Activated CD8-positive, alpha-beta T cell treated with anti-CD3 and anti-CD28 coated beads for 36 hours (primary cell): ENCODE measurements at regions not wholly inside any gene's neighbourhood (a gene's known extent, or its start where the extent isn't known, plus 50 kb on each side); places are given as distances from the start of the nearest gene placed in this dataset.
"Not testable (repeated sequence)": the region's sequence is repeated elsewhere in the genome, so short reads cannot be mapped to it uniquely, and the experiment has no call there.

Source experiments
- ATAC-seq: fragments of 200-7000 bp; cut with Tn5 transposase; one replicate; pipeline ENCODE4 v1.10.0; 2021; ENCODE audit warnings: mild to moderate bottlenecking, moderate library complexity
- CTCF ChIA-PET: fragments of 350-600 bp; sonication (Branson Sonifier 250); formaldehyde crosslinking; loops from one replicate; lab custom pipeline; 2021; ENCODE audit warnings: antibody characterized with exemption; lab: Charles Lee
- POLR2A ChIA-PET: fragments of 350-600 bp; sonication (Branson Sonifier 250); formaldehyde crosslinking; loops from one replicate; lab custom pipeline; 2021; ENCODE audit warnings: antibody characterized with exemption; lab: Charles Lee
- DNase-seq: peaks from one replicate; pipeline ENCODE4 v3.0.0-alpha.2; 2020
- H3K27ac Mint-ChIP-seq: one replicate; pipeline ENCODE4 v1.8.0; 2021; ENCODE audit warnings: mild to moderate bottlenecking, mixed read lengths
- H3K27me3 Mint-ChIP-seq: one replicate; pipeline ENCODE4 v1.8.0; 2021; ENCODE audit warnings: mixed read lengths
- H3K36me3 Mint-ChIP-seq: one replicate; pipeline ENCODE4 v1.8.0; 2021; ENCODE audit warnings: low read depth, mixed read lengths
- H3K4me1 Mint-ChIP-seq: one replicate; pipeline ENCODE4 v1.8.0; 2021; ENCODE audit warnings: low read depth, mixed read lengths
- H3K4me3 Mint-ChIP-seq: one replicate; pipeline ENCODE4 v1.8.0; 2021; ENCODE audit warnings: mild to moderate bottlenecking, moderate library complexity, mixed read lengths
- H3K9me3 Mint-ChIP-seq: one replicate; pipeline ENCODE4 v1.8.0; 2021; ENCODE audit warnings: mixed read lengths
- intact Hi-C: fragments of 100-400 bp; cut with micrococcal nuclease; formaldehyde crosslinking; loops from one replicate; pipeline ENCODE4 v1.10.0; 2022
- TF ChIP-seq, protein P1 (sequence below): fragments of 200-600 bp; IDR thresholded peaks from one replicate; pipeline ENCODE4 v1.8.0; 2022; ENCODE audit warnings: antibody characterized with exemption, mild to moderate bottlenecking

DNA sequence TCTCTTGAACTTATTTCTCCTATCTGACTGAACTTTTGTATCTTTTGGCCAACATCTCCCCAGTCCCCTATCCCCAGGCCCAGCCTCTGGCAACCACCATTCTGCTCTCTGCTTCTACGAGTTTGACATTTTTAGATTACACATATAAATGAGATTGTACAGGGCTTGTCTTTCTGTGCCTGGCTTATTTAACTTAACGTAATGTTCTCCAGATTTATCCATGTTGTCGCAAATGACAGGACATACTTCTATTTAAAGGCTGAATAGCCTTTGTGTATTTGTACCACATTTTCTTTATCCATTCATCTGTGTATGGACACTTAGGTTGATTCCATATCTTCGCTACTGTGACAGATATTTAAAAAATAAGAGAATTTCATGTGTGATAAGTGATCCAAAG lies 98.6 kb downstream of the LSMEM1 start:
- CTCF ChIA-PET: no interaction called here
- no peaks in the 10 kb centered on the region for H3K36me3 Mint-ChIP-seq
- intact Hi-C loops: no loop called here
- no peak for DNase-seq
- no peak overlapping the region for H3K4me3 Mint-ChIP-seq
- TF ChIP-seq, protein P1, sequence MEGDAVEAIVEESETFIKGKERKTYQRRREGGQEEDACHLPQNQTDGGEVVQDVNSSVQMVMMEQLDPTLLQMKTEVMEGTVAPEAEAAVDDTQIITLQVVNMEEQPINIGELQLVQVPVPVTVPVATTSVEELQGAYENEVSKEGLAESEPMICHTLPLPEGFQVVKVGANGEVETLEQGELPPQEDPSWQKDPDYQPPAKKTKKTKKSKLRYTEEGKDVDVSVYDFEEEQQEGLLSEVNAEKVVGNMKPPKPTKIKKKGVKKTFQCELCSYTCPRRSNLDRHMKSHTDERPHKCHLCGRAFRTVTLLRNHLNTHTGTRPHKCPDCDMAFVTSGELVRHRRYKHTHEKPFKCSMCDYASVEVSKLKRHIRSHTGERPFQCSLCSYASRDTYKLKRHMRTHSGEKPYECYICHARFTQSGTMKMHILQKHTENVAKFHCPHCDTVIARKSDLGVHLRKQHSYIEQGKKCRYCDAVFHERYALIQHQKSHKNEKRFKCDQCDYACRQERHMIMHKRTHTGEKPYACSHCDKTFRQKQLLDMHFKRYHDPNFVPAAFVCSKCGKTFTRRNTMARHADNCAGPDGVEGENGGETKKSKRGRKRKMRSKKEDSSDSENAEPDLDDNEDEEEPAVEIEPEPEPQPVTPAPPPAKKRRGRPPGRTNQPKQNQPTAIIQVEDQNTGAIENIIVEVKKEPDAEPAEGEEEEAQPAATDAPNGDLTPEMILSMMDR: no peak
- H3K27ac Mint-ChIP-seq: no peak overlapping the region
- H3K9me3 Mint-ChIP-seq: peaks cover 7% of the 10 kb centered on the region
- ATAC-seq: no peak
- H3K4me1 Mint-ChIP-seq: no peaks in the 10 kb centered on the region
- POLR2A ChIA-PET: interaction anchor here (0.5 kb wide), 1 partner anchor 8 kb away, joined by 5 read pairs; no protein-coding TSS in a partner anchor
- H3K27me3 Mint-ChIP-seq: peaks cover 8% of the 10 kb centered on the region

DNA sequence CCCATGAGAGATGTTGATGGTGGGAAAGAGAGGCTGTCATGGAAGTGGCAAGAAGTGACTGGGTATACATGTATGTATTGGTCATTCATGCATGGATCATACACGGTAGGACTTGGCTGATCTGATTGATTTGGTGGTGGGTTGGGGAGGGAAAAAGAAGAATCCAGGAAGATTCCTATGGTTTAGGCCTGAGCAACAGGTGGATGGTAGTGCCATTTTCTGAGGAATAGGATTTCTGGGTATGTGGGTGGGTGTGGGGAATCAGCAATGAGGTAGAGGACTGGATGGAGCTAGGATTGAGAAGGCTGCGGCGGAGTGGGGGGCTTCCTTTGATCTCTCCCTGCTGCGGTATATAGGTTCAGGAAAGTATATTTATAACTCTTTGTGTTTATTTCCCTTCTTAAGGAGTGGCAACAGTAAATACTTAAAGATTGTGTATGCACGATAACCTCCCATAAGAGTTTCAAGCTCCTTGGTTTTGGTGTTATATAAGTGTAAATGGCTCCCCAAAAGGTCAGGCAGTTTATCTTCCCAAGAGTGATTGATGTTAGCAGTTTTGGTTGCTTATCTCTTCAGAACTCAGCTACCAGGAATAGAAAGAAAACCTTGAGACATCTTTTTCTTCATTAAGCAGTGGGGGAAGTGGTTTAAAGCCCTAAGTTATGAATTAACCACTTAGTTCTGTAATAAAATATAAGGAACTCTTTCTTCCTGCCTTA lies 100.1 kb downstream of the LSMEM1 start:
- POLR2A ChIA-PET: no interaction called here
- no peak for ATAC-seq
- CTCF ChIA-PET: no interaction called here

DNA sequence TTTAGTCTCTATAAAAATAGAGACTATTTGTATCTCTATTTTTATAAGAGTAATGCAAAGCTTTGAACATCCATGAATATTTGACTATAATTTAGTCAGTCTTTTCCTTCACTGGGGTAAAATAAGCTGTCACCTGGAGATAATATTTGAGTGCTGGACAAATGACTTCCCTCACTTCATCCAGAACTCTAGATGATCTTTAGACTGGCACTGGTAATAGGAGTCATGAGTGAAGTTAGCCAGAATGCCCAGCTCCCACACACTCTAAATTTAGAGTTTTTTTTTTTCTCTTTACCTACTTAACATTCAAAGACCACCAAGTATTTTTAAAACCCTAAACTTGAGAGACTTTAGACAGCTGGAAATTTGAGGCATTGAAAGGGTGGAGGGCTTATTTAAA lies 100.7 kb downstream of the LSMEM1 start:
- Mint-ChIP-seq H3K27ac (no peak overlapping the region), H3K36me3 (no peaks in the 10 kb centered on the region), H3K27me3 (peaks cover 12% of the 10 kb centered on the region), H3K9me3 (peaks cover under 1% of the 10 kb centered on the region), H3K4me1 (no peaks in the 10 kb centered on the region), H3K4me3 (no peak overlapping the region)
- ChIA-PET POLR2A (no interaction called here), CTCF (no interaction called here)
- TF ChIP-seq, protein P1: no peak
- no peak for ATAC-seq
- DNase-seq: no peak
- intact Hi-C loops: no loop called here

More for the DNA sequence above, 100.1 kb downstream of the LSMEM1 start:
- DNase-seq: no peak
- peaks cover 6% of the 10 kb centered on the region for H3K9me3 Mint-ChIP-seq
- peaks cover 10% of the 10 kb centered on the region for H3K27me3 Mint-ChIP-seq
- H3K4me3 Mint-ChIP-seq: no peak overlapping the region
- TF ChIP-seq, protein P1: no peak
- no peaks in the 10 kb centered on the region for H3K36me3 Mint-ChIP-seq
- intact Hi-C loops: no loop called here
- H3K4me1 Mint-ChIP-seq: no peaks in the 10 kb centered on the region
- no peak overlapping the region for H3K27ac Mint-ChIP-seq

DNA sequence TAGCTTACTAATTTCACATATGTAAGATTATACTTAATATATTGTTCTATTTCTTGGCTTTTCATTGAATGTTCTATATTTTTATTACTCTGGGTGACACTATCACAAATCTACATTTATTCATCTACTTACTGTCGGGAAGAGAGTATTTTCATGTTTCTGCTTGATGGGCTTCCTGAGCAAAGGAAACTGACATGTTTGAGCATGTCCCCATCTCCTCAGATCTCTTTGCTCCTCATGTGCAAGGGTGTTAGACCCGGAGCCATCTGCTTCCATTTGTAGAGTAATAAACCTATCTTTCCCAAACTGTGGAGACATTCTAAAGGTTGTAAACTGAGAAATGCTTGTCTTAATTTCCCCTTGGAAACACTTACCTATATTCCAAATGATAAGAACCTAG lies 103.5 kb downstream of the LSMEM1 start:
- TF ChIP-seq, protein P1: no peak
- POLR2A ChIA-PET: no interaction called here
- H3K27ac Mint-ChIP-seq: no peak overlapping the region
- no peaks in the 10 kb centered on the region for H3K36me3 Mint-ChIP-seq
- no peaks in the 10 kb centered on the region for H3K4me1 Mint-ChIP-seq
- DNase-seq (no peak), ATAC-seq (no peak)
- peaks cover 11% of the 10 kb centered on the region for H3K27me3 Mint-ChIP-seq
- intact Hi-C loops: no loop called here
- H3K9me3 Mint-ChIP-seq: no peaks in the 10 kb centered on the region
- CTCF ChIA-PET: interaction anchor here (2.3 kb wide), 1 partner anchor 34 kb away, joined by 5 read pairs; no protein-coding TSS in a partner anchor
- no peak overlapping the region for H3K4me3 Mint-ChIP-seq

DNA sequence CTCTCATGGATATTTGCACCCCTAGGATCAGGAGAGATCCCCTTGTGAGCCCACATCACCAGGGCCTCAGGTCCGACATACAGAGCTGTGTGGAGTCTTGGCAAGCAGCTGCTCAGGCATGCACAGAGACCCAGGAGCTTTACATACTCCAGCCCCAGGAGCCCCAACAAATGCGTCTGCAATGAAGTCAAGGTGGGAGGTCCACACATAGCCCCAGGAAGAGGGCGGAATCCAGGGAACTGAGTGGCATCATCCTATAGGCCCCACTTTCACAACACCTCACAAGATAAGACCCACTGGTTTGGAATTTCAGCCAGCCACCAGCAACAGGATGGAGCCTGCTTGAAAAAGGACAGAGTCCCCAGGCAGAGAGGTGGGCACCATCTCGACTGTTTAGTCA lies 106.7 kb downstream of the LSMEM1 start:
- Mint-ChIP-seq H3K9me3 (no peaks in the 10 kb centered on the region), H3K4me1 (no peaks in the 10 kb centered on the region), H3K36me3 (no peaks in the 10 kb centered on the region), H3K27me3 (peaks cover 8% of the 10 kb centered on the region), H3K4me3 (no peak overlapping the region), H3K27ac (no peak overlapping the region)
- intact Hi-C loops: no loop called here
- DNase-seq: no peak
- ATAC-seq: no peak
- TF ChIP-seq, protein P1: no peak
- POLR2A ChIA-PET: interaction anchor here (0.7 kb wide), 1 partner anchor 8 kb away, joined by 5 read pairs; no protein-coding TSS in a partner anchor
- CTCF ChIA-PET: no interaction called here

DNA sequence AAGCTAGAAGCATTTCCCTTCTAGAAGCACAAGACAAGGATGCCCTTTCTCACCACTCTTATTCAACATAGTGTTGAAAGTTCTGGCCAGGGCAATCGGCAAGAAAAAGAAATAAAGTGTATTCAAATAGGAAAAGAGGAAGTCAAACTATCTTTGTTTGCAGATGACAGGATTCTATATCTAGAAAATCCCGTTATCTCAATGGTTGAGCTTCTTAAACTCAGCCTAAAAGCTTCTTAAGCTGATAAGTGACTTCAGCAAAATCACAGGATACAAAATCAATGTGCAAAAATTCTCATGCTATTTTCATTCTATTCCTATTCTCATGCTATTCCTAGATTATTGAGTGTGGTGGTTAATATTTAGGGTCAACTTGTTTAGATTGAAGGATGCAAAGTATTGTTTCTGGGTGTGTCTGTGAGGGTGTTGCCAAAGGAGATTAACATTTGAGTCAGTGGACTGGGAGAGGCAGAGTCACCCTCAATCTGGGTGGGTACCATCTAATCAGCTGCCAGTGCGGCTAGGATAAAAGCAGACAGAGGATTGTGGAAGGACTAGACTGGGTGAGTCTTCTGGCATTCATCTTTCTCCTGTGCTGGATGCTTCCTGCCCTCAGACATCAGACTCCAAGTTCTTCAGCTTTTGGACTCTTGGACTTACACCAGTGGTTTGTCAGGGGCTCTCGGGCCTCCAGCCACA lies 111.9 kb downstream of the LSMEM1 start:
- ATAC-seq, H3K36me3 Mint-ChIP-seq, H3K4me3 Mint-ChIP-seq, intact Hi-C loops, POLR2A ChIA-PET, H3K9me3 Mint-ChIP-seq, H3K4me1 Mint-ChIP-seq, H3K27ac Mint-ChIP-seq, CTCF ChIA-PET, H3K27me3 Mint-ChIP-seq, DNase-seq: not testable (repeated sequence)
